Pancreas (tissue), 10 donors: ENCODE measurements at regions not wholly inside any gene's neighbourhood (a gene's known extent, or its start where the extent isn't known, plus 50 kb on each side); places are given as distances from the start of the nearest gene placed in this dataset.

Source experiments
- ATAC-seq, 4 donors: fragments of 200-7000 bp; cut with Tn5 transposase; one replicate each; pipeline versions ENCODE4 v1.8.0 to v1.9.1; 2020; ENCODE audit warnings: mild to moderate bottlenecking in 4 of 4, moderate library complexity in 4 of 4
- DNase-seq, 6 donors: peaks; one replicate each; pipeline ENCODE4 v3.0.0-alpha.2; 2020
- FAIRE-seq: peaks from 2 replicates; lab custom pipeline; 2012; peaks lifted over from hg19 to GRCh38; lab: Jason Lieb, UNC
- H3K27ac ChIP-seq, 4 donors: fragments of 200-600 bp; sonication (generic); 1 replicate in 3 of 4; 2 replicates in 1 of 4; pipeline versions ENCODE4 v1.5.0 to v1.8.0; 2020
- H3K27me3 ChIP-seq, 4 donors: fragments of 200-600 bp; one replicate each; pipeline ENCODE4 v1.8.0; 2021
- H3K36me3 ChIP-seq, 3 donors: fragments of 200-600 bp; sonication (generic) in 1 of 3; one replicate each; pipeline versions ENCODE4 v1.5.0 to v1.8.0; 2020 to 2021
- H3K4me1 ChIP-seq, 3 donors: fragments of 200-600 bp; one replicate each; pipeline ENCODE4 v1.8.0; 2021
- H3K4me3 ChIP-seq, 4 donors: fragments of 200-600 bp; sonication (generic) in 2 of 4; one replicate each; pipeline versions ENCODE4 v1.5.0 to v1.8.0; 2020 to 2021
- H3K9me3 ChIP-seq, 4 donors: fragments of 200-600 bp; one replicate each; pipeline ENCODE4 v1.8.0; 2021
- CTCF ChIP-seq, 4 donors: fragments of 200-600 bp; sonication (generic) in 3 of 4; IDR thresholded peaks; one replicate each; pipeline versions ENCODE4 v1.5.0 to v1.8.0; 2021; ENCODE audit warnings: antibody characterized with exemption in 4 of 4
- WGBS, 2 donors: extraction: QIAGEN DNeasy Blood & Tissue Kit; methylation state at CpG; one replicate each; pipeline ENCODE4 v1.1.7; 2013; 5-methylcytosine and 5-hydroxymethylcytosine counted together
- intact Hi-C, 3 donors: fragments of 100-400 bp; cut with DNase I; formaldehyde crosslinking; loops; one replicate each; pipeline versions ENCODE4 v1.11.1 to v1.14.2; 2022
- donor health status: healthy with polysubstance abuse.
- donor health status: DM: no; HTN: no; CAD: no; lungs with moderate emphysema.
- donor health status: DM: no; HTN: no; CAD: no.
- donor health status: control.
- donor health status: control.
- donor health status: Bipolar disorder and iron deficiency.
- donor health status: DM: yes; HTN: yes; CAD: no.
- donor health status: DM: no; HTN: no; CAD: no.
- donor health status: DM: no; HTN: no; CAD: no.
- donor health status: DM: yes; HTN: yes; CAD: no.

GRCh38 chr9:89879276-89879675, 274.5 kb downstream of the GADD45G start:
- no peak overlapping the region for H3K27ac ChIP-seq
- no peak overlapping the region for H3K4me3 ChIP-seq
- WGBS, 2 donors: 89 to 91% methylated on average over 6 of the region's 6 CpGs
- DNase-seq (no peak), ATAC-seq (no peak), FAIRE-seq (no peak)
- no peaks in the 10 kb centered on the region for H3K9me3 ChIP-seq
- H3K36me3 ChIP-seq: no peaks in the 10 kb centered on the region
- no peak for TF ChIP-seq CTCF (IDR thresholded peaks at IDR 0.05)
- intact Hi-C loops: no loop called here
- H3K27me3 ChIP-seq: no peaks in the 10 kb centered on the region
- no peaks in the 10 kb centered on the region for H3K4me1 ChIP-seq

GRCh38 chr9:89879701-89880100, 274.9 kb downstream of the GADD45G start:
- 92 to 93% methylated on average over 8 of the region's 8 CpGs for WGBS, 2 donors
- no peak for TF ChIP-seq CTCF (IDR thresholded peaks at IDR 0.05)
- no peaks in the 10 kb centered on the region for H3K9me3 ChIP-seq
- H3K27me3 ChIP-seq: no peaks in the 10 kb centered on the region
- no peaks in the 10 kb centered on the region for H3K36me3 ChIP-seq
- peak in 1 of 6 donors; percentile 7 for DNase-seq
- intact Hi-C loops: no loop called here
- no peak overlapping the region for H3K27ac ChIP-seq
- H3K4me1 ChIP-seq: no peaks in the 10 kb centered on the region
- no peak overlapping the region for H3K4me3 ChIP-seq
- no peak for FAIRE-seq
- peak in 1 of 4 donors; percentile 17 for ATAC-seq

GRCh38 chr9:89880161-89880560, 275.3 kb downstream of the GADD45G start:
- no peak for ATAC-seq
- WGBS, 2 donors: 95% methylated on average over 11 of the region's 11 CpGs
- Histone ChIP-seq H3K27ac (no peak overlapping the region), H3K4me1 (no peaks in the 10 kb centered on the region), H3K9me3 (no peaks in the 10 kb centered on the region), H3K4me3 (no peak overlapping the region), H3K27me3 (no peaks in the 10 kb centered on the region), H3K36me3 (no peaks in the 10 kb centered on the region)
- no peak for TF ChIP-seq CTCF (IDR thresholded peaks at IDR 0.05)
- no peak for FAIRE-seq
- peak in 1 of 6 donors; percentile 6 for DNase-seq
- intact Hi-C loops: no loop called here

GRCh38 chr9:89880721-89881120, 275.9 kb downstream of the GADD45G start:
- intact Hi-C loops: no loop called here
- DNase-seq: no peak
- Histone ChIP-seq H3K27ac (no peak overlapping the region), H3K4me1 (no peaks in the 10 kb centered on the region), H3K9me3 (no peaks in the 10 kb centered on the region), H3K4me3 (no peak overlapping the region), H3K27me3 (no peaks in the 10 kb centered on the region), H3K36me3 (no peaks in the 10 kb centered on the region)
- no peak for FAIRE-seq
- ATAC-seq: no peak
- WGBS, 2 donors: 89 to 91% methylated on average over 4 to 5 of the region's 5 CpGs
- TF ChIP-seq CTCF (IDR thresholded peaks at IDR 0.05): no peak

- H3K9me3 ChIP-seq: no peaks in the 10 kb centered on the region
- no peaks in the 10 kb centered on the region for H3K27me3 ChIP-seq
- no peaks in the 10 kb centered on the region for H3K4me1 ChIP-seq
- ATAC-seq: no peak
- no peak for FAIRE-seq
- intact Hi-C loops: no loop called here
- WGBS, 2 donors: 83 to 89% methylated on average over 1 of the region's 1 CpG
- no peaks in the 10 kb centered on the region for H3K36me3 ChIP-seq
- no peak overlapping the region for H3K4me3 ChIP-seq
- TF ChIP-seq CTCF (IDR thresholded peaks at IDR 0.05): no peak
- DNase-seq: no peak
- H3K27ac ChIP-seq: no peak overlapping the region
Measured at GRCh38 chr9:89881431-89881830, 276.6 kb downstream of the GADD45G start.
